ENCODE measurements at regions not wholly inside any gene's neighbourhood (a gene's known extent, or its start where the extent isn't known, plus 50 kb on each side); places are given as distances from the start of the nearest gene placed in this dataset.

- no peak for TF ChIP-seq ZNF407 (CRISPR knock-in tag; IDR thresholded peaks at IDR 0.05; ENCODE audit: not compliant biosample characterization)
- TF ChIP-seq KMT2B (CRISPR knock-in tag; IDR thresholded peaks at IDR 0.05) = no peak
- TF ChIP-seq PBX3 (CRISPR knock-in tag; IDR thresholded peaks at IDR 0.05; ENCODE audit: borderline replicate concordance) = no peak
- no peak for TF ChIP-seq KDM6A (CRISPR knock-in tag; IDR thresholded peaks at IDR 0.05; ENCODE audit: low read depth)
- no peak for TF ChIP-seq FOXC1 (CRISPR knock-in tag; IDR thresholded peaks at IDR 0.05; ENCODE audit: borderline replicate concordance)
- TF ChIP-seq ZBTB33 (CRISPR knock-in tag; IDR thresholded peaks at IDR 0.05) = no peak
- TF ChIP-seq ZNF30 (CRISPR knock-in tag; IDR thresholded peaks at IDR 0.05) = no peak
- TF ChIP-seq FOSL1 (CRISPR knock-in tag; IDR thresholded peaks at IDR 0.05; ENCODE audit: borderline replicate concordance) = no peak
These were observed 157.0 kb upstream of the C21orf91 start (continued) for GRCh38 chr21:17976139-17976538.

All from HepG2 (cell line).